CD4-positive, alpha-beta T cell (primary cell): ENCODE measurements at regions not wholly inside any gene's neighbourhood (a gene's known extent, or its start where the extent isn't known, plus 50 kb on each side); places are given as distances from the start of the nearest gene placed in this dataset.

Experiments
- ATAC-seq: fragments of 200-7000 bp; cut with Tn5 transposase; one replicate; pipeline ENCODE4 v1.10.0; 2022; ENCODE audit warnings: mild to moderate bottlenecking; ENCODE audit not compliant: poor library complexity
- CTCF ChIA-PET: fragments of 350-600 bp; sonication (Branson Sonifier 250); formaldehyde crosslinking; loops from one replicate; lab custom pipeline; 2021; ENCODE audit warnings: antibody characterized with exemption, inconsistent platforms; lab: Charles Lee
- POLR2A ChIA-PET: fragments of 350-600 bp; sonication (Branson Sonifier 250); formaldehyde crosslinking; loops from one replicate; lab custom pipeline; 2021; ENCODE audit warnings: antibody characterized with exemption, inconsistent platforms; lab: Charles Lee
- DNase-seq, 14 experiments: peaks; one replicate each; pipeline ENCODE4 v3.0.0-alpha.2; 2013 to 2020; ENCODE audit warnings: mixed read lengths in 2 of 14
- H3K27ac ChIP-seq, 2 donors: one replicate each; pipeline versions ENCODE4 v1.5.1 to v1.7.0; 2013; ENCODE audit warnings: low read length in 2 of 2, low read depth in 1 of 2, mild to moderate bottlenecking in 1 of 2
- H3K27me3 ChIP-seq, 2 experiments: 1 replicate in 1 of 2; 2 replicates in 1 of 2; pipeline versions ENCODE4 v1.6.1 to v1.7.0; 2013; ENCODE audit warnings: low read length in 2 of 2, control low read depth in 1 of 2, mild to moderate bottlenecking in 1 of 2, moderate library complexity in 1 of 2; ENCODE audit not compliant: insufficient read depth in 2 of 2, control insufficient read depth in 1 of 2
- H3K36me3 ChIP-seq: one replicate; pipeline ENCODE4 v1.6.1; 2013; ENCODE audit warnings: low read length, control low read depth; ENCODE audit not compliant: insufficient read depth
- H3K4me1 ChIP-seq: one replicate; pipeline ENCODE4 v1.6.1; 2013; ENCODE audit warnings: low read length, control low read depth; ENCODE audit not compliant: insufficient read depth
- H3K4me3 ChIP-seq: one replicate; pipeline ENCODE4 v1.5.1; 2013; ENCODE audit warnings: mild to moderate bottlenecking, low read length, moderate library complexity
- H3K9me3 ChIP-seq, 2 experiments: 1 replicate in 1 of 2; 2 replicates in 1 of 2; pipeline versions ENCODE4 v1.6.1 to v1.7.0; 2013; ENCODE audit warnings: low read length in 2 of 2, mild to moderate bottlenecking in 2 of 2, control low read depth in 1 of 2, moderate library complexity in 1 of 2; ENCODE audit not compliant: control insufficient read depth in 1 of 2, insufficient read depth in 1 of 2
- H3K27ac Mint-ChIP-seq: one replicate; pipeline ENCODE4 v1.8.0; 2020; ENCODE audit warnings: mixed read lengths
- H3K27me3 Mint-ChIP-seq: one replicate; pipeline ENCODE4 v1.8.0; 2021; ENCODE audit warnings: mixed read lengths
- H3K36me3 Mint-ChIP-seq: one replicate; pipeline ENCODE4 v1.8.0; 2021; ENCODE audit warnings: low read depth, mixed read lengths
- H3K4me1 Mint-ChIP-seq: one replicate; pipeline ENCODE4 v1.8.0; 2021; ENCODE audit warnings: low read depth, mixed read lengths
- H3K4me3 Mint-ChIP-seq: one replicate; pipeline ENCODE4 v1.8.0; 2020; ENCODE audit warnings: mild to moderate bottlenecking, mixed read lengths
- H3K9me3 Mint-ChIP-seq: one replicate; pipeline ENCODE4 v1.8.0; 2020; ENCODE audit warnings: mixed read lengths
- intact Hi-C, 2 experiments: fragments of 100-400 bp; cut with DNase I in 1 of 2; cut with micrococcal nuclease in 1 of 2; formaldehyde crosslinking; loops; one replicate each; pipeline versions ENCODE4 v1.15.1 to v1.9.0; 2023 to 2025; cut with DNase I, micrococcal nuclease
- TF ChIP-seq, protein P1 (sequence below): fragments of 200-600 bp; IDR thresholded peaks from one replicate; pipeline ENCODE4 v1.8.0; 2022; ENCODE audit warnings: antibody characterized with exemption, mild to moderate bottlenecking

DNA sequence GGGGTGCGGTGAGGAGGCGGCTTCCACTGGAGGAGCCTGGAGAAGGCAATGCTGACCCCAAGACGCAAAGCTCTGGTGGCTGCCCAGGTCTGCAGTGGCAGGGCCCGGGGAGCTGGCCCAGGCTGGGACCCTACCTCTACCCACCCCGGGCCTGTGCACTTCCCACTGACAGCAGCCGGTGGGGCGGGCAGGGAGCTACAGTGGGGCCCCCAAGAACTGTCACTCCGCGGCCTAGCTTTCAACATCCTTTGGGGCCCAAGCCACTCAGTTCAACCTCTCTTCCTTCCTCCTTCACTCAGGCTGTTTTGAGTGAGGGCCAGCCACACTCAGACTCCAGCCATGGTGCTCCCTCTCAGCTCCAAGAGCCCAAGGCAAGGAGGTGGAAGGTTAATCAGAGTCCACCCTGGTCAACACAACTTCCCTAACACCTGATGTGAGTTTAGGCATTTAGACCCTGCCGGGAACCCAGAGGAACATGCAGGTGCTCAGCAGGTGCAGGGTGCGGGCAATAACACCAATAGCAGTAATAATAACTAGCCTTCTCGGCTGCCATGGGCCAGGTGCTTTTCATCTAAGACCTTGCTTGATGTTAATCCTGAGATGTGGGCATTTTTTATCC lies 93.6 kb downstream of the ZFP36L2 start:
- H3K4me3 Mint-ChIP-seq, result peak overlapping the region; percentile 17
- H3K4me1 ChIP-seq, result peaks cover 100% of the 10 kb centered on the region
- CTCF ChIA-PET, result interaction anchor here (15.6 kb wide), 1 partner anchor 91 kb away, joined by 303 read pairs; the partner anchor contains the start of gene ZFP36L2
- H3K27ac Mint-ChIP-seq, result peak overlapping the region; percentile 99
- H3K36me3 ChIP-seq, result peaks cover 2% of the 10 kb centered on the region
- no peaks in the 10 kb centered on the region for H3K36me3 Mint-ChIP-seq
- TF ChIP-seq, protein P1, sequence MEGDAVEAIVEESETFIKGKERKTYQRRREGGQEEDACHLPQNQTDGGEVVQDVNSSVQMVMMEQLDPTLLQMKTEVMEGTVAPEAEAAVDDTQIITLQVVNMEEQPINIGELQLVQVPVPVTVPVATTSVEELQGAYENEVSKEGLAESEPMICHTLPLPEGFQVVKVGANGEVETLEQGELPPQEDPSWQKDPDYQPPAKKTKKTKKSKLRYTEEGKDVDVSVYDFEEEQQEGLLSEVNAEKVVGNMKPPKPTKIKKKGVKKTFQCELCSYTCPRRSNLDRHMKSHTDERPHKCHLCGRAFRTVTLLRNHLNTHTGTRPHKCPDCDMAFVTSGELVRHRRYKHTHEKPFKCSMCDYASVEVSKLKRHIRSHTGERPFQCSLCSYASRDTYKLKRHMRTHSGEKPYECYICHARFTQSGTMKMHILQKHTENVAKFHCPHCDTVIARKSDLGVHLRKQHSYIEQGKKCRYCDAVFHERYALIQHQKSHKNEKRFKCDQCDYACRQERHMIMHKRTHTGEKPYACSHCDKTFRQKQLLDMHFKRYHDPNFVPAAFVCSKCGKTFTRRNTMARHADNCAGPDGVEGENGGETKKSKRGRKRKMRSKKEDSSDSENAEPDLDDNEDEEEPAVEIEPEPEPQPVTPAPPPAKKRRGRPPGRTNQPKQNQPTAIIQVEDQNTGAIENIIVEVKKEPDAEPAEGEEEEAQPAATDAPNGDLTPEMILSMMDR, result no peak
- H3K9me3 ChIP-seq, result no peaks in the 10 kb centered on the region
- H3K27me3 Mint-ChIP-seq, result no peaks in the 10 kb centered on the region
- H3K4me1 Mint-ChIP-seq, result peaks cover 96% of the 10 kb centered on the region
- DNase-seq, result peak in 4 of 14 experiments; percentile 48 to 57 (median 50)
- intact Hi-C loops, result loop anchor here in 1 of 2 experiments (5.0 kb wide), 1 partner anchor 350 kb away; no protein-coding TSS in a partner anchor
- H3K27ac ChIP-seq, result peak overlapping the region; percentile 76 to 96
- H3K27me3 ChIP-seq, result no peaks in the 10 kb centered on the region
- ATAC-seq, result no peak
- H3K4me3 ChIP-seq, result no peak overlapping the region
- H3K9me3 Mint-ChIP-seq, result no peaks in the 10 kb centered on the region
- POLR2A ChIA-PET, result interaction anchor here (1.1 to 32.8 kb wide), 12 partner anchors 9 to 100 kb away, joined by 3 to 1478 read pairs (median 6); partner anchors contain the start of gene ZFP36L2

DNA sequence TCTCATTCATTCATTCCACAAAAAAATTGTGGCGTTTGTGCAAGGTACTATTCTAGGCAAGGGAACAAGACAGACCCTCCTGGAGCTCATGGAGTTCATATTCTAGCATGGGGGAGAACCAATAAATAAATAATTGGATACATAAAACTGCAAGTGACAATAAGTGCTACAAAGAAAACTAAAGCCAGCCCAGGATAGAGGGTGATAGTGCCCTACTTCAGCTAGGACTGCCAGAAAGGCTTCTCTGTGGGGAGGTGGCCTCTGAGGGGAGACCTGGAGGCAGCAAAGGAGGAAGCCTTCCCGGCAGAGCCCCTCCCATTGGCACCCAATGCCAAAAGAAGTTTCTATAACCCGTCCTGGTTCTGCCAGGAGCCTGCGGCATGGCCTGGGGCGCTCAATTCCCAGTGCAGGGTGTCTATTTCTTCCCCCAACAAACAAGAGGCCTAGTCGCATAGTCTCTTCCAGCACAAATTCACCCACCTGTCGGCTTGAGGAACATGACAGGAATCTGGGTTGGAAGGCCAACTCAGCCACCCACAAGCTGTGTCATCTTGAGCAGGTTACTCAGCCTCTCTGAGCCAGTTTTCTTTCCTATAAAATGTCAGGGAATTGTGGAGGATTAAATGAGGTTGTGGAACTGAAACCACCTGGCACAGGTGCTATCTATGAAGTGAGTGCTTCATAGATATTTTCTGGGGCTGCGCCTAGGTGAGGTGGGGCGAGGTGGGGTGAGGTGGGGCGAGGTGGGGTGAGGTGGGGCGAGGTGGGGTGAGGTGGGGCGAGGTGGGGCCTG lies 94.3 kb downstream of the ZFP36L2 start:
- H3K36me3 Mint-ChIP-seq, result no peaks in the 10 kb centered on the region
- H3K27me3 Mint-ChIP-seq, result no peaks in the 10 kb centered on the region
- peak in 2 of 14 experiments; percentile 34 to 37 for DNase-seq
- H3K9me3 Mint-ChIP-seq, result no peaks in the 10 kb centered on the region
- H3K27ac Mint-ChIP-seq, result peak overlapping the region; percentile 99
- ChIA-PET CTCF (interaction anchor here (0.7 to 15.6 kb wide), 2 partner anchors 38 to 92 kb away, joined by 3 to 303 read pairs; partner anchors contain the start of gene ZFP36L2), POLR2A (interaction anchor here (1.2 to 32.8 kb wide), 10 partner anchors 20 to 108 kb away, joined by 3 to 1478 read pairs (median 30); partner anchors contain the start of gene ZFP36L2)
- peaks cover 96% of the 10 kb centered on the region for H3K4me1 Mint-ChIP-seq
- TF ChIP-seq, protein P1, result no peak
- peak overlapping the region; percentile 54 for H3K4me3 Mint-ChIP-seq
- Histone ChIP-seq H3K4me1 (peaks cover 100% of the 10 kb centered on the region), H3K27ac (peak overlapping the region; percentile 83 to 96), H3K9me3 (peaks cover 0 to 2% of the 10 kb centered on the region in 2 experiments), H3K27me3 (no peaks in the 10 kb centered on the region), H3K4me3 (peak overlapping the region; percentile 21), H3K36me3 (peaks cover 2% of the 10 kb centered on the region)
- ATAC-seq, result no peak
- intact Hi-C loops, result loop anchor here in 1 of 2 experiments (2.0 to 5.0 kb wide), 3 partner anchors 73 to 350 kb away; no protein-coding TSS in a partner anchor
